ENCODE measurements at regions not wholly inside any gene's neighbourhood (a gene's known extent, or its start where the extent isn't known, plus 50 kb on each side); places are given as distances from the start of the nearest gene placed in this dataset.
"Not testable (repeated sequence)": the region's sequence is repeated elsewhere in the genome, so short reads cannot be mapped to it uniquely, and the experiment has no call there.

- DNase-seq: not testable (repeated sequence)
Measured at GRCh38 chr17:77290759-77291558, 150.2 kb downstream of the SEC14L1 start.

- no peak for DNase-seq
Measured at GRCh38 chr17:77291591-77292386, 151.0 kb downstream of the SEC14L1 start.

- no peak for DNase-seq
Measured at GRCh38 chr17:77294761-77295160, 154.0 kb downstream of the SEC14L1 start.

DNA sequence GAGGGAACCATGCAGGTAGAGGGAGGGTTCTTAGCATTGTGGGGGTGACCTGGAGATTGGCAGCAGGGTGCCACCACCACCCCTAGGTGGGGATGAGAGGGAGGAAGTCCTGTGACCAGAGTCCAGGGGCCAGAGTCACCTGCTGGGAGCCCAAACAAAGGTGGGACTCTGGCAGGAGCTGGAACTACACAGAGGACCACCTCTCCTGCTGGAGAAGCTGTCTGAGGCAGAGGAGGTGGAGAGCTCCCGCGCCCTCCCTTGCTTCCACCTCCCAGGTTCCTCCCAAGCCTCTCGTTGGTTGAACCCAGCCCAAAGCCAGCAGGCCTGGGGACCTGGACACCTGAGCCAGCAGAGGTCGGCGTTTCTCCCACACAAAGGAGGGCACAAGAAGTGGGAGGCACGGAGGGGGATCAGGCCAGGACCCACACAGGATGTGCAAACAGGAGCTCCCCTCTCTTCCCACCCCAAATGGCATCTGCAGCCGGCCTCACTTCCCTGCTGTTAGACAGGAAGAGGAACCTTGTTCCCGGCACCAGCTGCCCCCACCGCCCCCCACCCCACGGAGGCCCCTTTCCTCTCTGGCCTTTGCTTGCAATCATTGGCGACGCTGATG is 154.6 kb downstream of the SEC14L1 start:
- DNase-seq: no peak

GRCh38 chr17:77296769-77297409 is 156.1 kb downstream of the SEC14L1 start:
- DNase-seq: no peak

GRCh38 chr17:77297693-77298666 is 157.2 kb downstream of the SEC14L1 start:
- DNase-seq: no peak

DNA sequence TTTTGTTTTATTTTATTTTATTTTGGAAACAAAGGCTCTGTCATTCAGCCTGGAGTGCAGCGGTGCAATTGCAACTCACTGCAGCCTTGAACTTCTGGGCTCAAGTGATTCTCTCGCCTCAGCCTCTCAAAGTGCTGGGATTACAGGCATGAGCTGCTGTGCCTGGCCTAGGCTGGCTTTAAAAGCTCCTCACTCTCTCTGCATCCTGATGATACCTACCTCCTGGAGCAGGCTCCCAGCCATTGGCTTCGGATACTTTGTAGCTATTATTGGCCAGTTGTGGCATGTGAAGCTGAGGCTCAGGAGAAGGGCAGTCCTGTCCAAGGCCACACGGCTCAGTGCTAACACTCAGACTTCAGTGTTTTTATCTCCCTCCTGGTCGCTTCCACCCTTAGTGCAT is 158.0 kb downstream of the SEC14L1 start:
- DNase-seq: no peak

- DNase-seq: no peak
Measured at GRCh38 chr17:77299256-77300015, 158.7 kb downstream of the SEC14L1 start.

- no peak for DNase-seq
Measured at GRCh38 chr17:77300016-77300686, 159.4 kb downstream of the SEC14L1 start.

DNA sequence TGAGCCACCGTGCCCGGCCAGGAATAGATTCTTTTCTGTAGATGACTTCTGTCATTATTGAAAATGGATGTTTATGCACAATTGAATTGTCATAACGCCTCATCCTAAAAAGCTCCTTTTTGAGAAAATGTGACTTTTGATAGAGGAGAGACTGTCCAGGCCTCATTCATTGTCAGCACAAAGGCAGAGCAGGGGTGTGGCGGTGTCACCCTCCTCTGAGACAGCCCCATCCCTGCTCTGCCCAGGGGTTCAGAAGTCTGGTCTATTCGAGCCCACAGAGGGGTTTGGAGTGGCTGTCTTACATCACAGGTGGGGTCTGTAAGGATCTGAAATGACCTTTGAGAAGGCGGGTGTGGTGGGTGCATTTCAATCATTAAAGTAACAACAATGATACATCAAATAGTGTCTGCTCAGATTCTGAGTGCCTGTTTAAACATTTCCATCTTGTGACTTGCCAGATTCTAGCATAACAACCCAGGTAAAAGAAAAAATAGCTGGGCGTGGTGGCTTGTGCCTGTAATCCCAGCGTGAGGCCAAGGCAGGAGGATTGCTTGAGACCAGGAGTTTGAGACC is 161.0 kb downstream of the SEC14L1 start:
- DNase-seq: no peak

DNA sequence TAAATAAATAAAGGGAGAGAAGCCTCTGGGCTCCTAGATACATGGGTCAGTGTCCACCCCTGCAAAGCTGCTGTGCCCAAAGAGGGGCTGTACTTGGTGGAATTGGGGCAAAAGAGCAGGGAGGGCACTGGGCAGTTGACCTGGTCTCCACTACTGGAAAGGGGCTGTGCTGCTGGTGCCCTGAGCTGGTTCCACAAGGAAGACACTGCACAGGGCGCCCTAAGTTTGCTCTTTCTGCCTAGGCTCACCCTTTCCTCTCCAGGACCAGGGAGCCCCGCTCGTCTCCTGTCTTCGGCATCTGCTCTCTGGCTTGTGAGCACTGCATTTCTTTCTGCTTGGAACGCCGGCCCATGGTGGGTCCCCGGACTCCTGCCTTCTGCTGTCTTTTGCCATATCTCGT is 161.9 kb downstream of the SEC14L1 start:
- no peak for DNase-seq

DNA sequence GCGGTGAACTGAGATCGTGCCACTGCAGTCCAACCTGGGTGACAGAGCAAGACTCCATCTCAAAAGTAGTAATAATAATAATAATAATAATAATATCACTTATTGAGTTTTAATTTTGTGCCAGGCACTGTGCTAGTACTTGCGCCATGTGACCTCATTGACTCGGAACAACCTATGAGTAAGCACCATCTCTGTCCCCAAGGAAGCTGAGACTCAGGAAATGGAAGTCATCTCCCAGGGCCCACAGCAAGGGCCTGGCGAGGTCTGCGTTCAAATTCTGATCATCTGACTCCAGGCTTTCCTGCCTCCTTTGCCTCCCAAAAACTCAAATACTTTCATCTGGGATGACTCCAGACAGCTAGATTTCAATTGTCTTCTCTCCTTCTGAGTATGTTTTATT is 162.9 kb downstream of the SEC14L1 start:
- DNase-seq: no peak

DNA sequence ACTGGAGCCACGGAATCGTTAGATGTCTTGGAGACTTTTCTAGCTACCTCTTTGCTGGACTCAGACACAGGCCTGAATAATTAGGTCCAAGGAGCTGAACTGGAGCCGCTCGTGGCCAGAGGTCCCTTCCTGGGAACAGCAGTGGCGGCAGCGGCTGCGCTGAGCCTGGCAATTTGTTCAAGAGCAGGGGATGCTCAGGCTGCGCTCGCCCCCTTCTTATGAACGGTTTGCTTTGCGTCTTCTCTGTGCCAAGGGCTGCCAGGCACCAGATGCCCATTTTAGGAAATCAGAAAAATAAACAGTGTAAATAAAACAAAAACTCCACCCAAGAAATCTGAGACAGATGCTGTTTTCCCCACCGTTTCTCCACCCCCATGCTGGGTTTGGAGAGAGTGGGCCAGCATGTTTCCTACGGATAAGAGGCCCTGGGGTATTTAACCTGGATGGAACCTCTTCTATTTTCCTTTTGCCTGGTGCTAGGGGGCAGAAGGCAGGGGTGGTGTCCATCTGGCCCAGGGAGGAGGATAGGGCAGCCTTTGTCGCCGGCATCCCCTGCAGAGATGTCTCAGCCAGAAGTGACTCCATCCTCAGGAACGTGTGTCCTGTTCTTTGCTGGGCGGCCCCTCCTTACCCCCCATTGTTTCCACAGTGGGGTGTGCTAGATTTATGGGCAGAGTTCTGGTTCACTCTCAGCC is 163.4 kb downstream of the SEC14L1 start:
- no peak for DNase-seq

- peak; percentile 92 for DNase-seq
Measured at GRCh38 chr17:77304746-77305473, 164.1 kb downstream of the SEC14L1 start.

DNA sequence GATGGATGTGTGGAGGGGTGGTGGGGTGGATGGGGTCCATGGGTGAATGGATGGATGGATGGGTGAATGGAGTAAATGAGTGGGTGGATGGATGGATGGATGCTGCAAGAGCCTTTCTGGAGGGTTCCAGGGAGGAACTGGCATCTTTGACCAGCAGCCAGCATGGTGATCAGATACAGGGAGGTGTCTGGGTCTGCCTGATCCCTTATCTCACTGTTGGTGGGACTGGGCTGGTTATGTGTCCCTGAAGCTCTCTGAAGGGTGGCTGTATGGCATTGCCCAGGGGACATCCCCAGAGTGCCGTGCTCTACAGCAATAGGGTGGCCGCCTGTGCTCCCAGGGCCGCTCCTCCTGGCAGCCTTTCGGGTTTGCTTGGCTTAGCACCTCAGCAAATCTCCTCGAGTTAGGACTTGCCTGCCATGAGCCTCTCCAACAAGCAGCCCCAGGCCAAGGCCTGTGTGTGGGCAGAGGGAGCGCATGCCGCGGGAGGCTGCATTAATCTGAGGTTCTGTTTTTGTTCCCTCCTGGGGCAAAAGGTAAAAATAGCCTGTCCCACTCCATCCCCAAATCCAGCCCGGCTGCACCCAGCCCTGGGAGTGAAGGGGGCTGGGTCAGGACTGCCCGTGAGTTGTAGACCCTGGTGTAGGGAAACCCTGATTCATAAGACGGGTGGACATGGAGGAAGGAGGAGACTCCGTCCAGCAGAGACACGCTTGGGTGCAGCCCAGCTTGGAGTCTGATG is 165.4 kb downstream of the SEC14L1 start:
- no peak for DNase-seq

GRCh38 chr17:77306790-77307478 is 166.2 kb downstream of the SEC14L1 start:
- DNase-seq: no peak

DNA sequence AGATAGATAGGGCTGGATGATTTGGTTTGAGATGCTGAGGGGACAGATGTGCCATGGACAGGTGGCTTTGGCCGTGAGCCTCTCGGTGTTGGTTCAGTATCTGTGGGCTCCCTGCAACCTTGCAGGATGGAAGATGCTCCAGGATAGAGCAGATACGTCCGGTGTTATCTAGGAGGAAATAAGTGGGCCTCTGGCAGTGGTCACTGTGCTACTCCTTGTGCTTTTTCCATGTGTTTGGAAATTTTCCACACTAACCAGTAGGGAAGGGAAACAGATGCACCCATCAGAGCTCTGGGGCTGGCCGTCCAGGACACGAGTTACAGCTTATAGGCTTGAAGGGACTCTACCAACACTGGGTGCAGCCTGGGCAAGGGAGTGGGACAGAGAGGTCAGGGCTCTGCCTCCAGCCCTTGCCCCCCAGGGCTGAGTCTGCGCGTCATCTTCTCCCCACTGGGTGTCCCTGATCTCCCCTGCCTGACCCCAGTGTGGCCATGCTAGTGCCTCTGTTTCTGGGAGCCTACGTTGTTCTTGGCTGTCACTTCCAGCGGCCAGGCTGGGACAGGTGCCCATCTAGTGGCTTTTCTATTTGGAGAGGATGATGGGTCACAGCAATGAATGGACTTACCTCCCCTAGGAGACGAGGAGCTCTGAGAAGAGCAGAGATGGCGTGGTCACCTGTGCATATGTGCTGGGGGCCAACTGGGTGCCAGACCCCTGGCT is 166.9 kb downstream of the SEC14L1 start:
- DNase-seq: no peak

Measured in RPMI8226 (cell line).